Muscle of arm (tissue), 1 donor: ENCODE measurements at regions not wholly inside any gene's neighbourhood (a gene's known extent, or its start where the extent isn't known, plus 50 kb on each side); places are given as distances from the start of the nearest gene placed in this dataset.

Experiments used
- DNase-seq: peaks from one replicate; pipeline ENCODE4 v3.0.0-alpha.2; 2013

DNA sequence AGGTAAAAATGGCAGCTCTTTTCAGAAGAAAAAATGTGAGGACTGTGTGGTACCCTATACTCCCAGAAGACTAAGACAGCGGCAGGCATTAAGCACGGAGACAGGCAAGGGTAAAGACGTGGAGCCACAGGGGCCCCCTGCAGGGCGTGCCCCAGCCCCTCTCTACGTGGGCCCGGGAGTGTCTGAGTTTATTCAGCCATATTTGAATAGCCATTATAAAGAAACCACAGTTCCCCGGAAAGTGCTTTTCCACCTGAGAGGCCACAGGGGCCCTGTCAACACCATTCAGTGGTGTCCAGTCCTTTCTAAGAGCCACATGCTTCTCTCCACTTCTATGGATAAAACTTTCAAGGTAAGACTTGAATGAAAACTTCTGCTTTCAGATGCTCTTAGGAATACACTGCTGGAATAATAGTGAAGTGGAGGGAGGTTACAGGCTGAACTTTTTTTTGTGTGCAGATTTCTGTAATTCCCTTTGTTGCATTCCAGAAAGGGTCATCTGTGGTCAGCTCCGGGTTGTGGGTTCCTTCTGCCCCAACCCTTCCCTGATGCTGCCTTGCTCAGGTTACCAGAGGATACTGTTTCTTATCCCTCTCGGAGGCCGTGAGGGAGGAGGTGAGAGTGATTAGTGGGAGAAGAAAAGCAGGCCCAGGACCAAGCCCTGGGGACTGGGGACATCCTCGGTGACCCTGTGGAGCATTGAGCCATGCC, 58.4 kb downstream of the SLC25A47 start:
- no peak for DNase-seq

GRCh38 chr14:100382106-100382455, 58.9 kb downstream of the SLC25A47 start:
- no peak for DNase-seq

GRCh38 chr14:100383727-100384158, 60.6 kb downstream of the SLC25A47 start:
- DNase-seq: peak; percentile 55

DNA sequence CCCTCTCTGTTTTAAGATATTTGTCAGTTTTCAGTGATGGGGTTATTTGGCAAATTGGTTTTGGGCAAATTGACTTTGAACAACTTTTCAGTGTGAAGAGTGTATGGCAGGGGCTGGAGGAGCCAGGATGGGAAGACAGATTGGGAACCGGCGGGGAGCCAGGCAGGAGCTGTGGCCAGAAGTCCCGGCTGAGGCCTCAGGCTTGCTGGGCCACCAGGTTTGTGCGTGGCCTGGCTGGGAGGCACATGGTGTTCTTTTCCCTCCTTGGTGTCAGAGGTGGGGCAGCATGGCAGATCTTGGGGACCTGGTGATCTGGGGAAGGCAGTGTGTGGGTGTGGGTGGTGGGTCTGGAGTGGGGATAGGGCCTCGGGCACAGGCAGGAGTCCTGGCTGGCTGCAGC, 61.1 kb downstream of the SLC25A47 start:
- DNase-seq: no peak

GRCh38 chr14:100384819-100385813, 62.0 kb downstream of the SLC25A47 start:
- DNase-seq: no peak

DNA sequence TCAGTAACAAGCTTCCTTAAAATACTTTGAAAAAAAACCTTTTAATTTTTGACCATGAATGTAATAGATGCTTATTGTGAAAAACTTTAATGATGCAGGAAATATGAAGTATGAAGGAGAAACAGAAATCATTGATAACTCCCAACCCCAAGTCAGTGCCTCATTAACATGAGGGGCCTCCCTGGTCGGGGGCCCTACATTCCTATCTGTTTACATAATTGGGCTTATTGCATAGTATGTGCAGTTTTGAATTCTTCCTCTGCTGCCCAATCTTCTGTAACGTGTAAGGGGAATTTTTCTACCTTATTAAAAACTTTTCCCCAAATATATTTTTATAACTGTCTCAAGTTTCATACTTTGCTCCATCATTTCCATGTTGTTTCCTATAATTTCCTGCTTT, 63.0 kb downstream of the SLC25A47 start:
- no peak for DNase-seq

DNA sequence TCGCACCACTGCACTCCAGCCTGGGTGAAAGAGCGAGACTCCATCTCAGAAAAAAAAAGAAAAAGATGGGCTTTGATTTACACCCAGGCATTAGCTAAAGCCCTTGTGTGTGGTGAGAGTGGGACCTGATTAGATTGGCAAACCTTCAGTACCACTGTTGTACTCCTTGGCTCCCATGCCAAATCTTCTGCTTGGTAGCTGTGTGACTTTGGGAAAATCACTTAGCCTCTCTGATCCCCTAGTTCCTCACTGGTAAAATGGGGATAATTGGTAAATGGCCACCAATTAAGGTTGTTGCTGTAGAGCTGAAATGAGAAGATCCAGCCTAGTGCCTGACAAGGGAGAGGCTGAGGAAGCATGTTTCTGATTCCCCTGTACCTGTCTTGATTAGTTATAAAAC, 63.7 kb downstream of the SLC25A47 start:
- DNase-seq: no peak

GRCh38 chr14:100387450-100387849, 64.3 kb downstream of the SLC25A47 start:
- DNase-seq: no peak

DNA sequence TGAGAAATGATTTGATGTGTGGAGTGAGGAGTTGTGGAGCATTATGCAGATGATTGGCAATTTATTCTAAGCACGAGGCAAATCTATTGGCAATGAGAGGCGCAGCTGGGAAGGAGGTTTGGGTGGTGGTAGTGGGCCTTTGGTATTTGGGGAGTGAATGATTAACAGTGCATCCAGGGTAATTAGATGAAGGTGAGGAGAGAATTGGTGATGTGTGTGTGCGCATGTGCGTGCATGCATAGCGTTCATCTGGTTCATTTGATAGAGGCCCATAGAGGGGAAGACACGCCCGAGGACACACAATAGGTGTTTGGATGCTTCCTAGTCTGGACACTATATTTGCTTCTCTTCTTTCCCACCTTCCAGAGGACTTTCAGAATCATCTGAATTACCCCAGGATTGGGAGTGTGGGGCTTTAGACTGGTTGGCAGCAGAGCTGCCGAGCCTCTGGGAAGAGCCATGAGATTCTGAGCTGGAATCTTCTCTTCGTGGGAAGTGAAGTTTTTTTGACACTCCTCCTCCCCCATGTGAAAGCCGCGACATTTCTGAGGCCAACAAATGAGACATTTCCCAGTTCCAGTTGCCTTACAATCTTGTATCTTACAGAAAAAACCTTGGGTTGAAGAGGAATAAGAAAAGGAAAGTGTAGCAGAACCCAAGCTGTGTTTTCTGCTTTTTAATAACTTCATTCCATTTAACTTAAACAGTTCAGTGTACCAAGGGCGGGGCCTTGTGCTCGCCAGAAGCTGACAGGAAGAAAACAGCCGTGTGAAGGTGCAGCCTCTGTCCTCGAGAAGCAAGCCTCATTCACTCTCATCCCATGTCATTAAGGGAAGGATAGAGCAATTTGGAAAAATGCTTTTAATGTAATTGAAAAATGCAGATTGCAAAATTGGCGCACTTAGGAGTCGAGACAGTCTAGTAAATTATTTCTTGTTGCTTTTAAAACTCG, 65.2 kb downstream of the SLC25A47 start:
- no peak for DNase-seq

DNA sequence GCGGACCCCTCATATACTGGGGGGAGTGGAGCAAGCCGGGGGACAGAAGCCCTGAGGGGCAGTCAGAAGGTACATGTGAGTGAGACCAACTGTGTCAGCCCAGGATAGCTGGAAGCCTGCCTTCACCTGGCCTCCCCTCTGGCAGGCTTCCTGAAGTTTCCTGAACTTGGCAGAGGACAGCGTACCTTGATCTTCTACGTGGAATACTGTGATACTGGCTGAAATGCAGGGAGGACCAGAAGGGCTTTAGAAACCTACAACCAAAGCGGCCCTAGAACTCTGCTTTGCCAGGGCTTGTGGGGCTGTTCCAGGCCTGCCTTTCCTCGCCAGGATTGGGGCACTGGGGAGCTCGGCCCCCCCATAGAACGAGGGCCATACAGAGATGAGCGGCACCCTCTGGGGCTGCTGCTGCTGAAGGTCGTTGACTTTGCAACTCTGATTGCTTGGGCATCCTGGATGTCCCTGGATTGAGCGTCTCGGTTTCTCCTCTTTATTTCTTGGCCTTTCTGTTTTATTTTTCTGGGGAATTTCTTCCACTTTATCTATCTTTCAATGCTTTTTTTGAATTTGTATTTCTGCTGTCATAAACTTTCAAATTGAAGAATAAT, 66.5 kb downstream of the SLC25A47 start:
- DNase-seq: no peak

GRCh38 chr14:100391173-100391572, 68.0 kb downstream of the SLC25A47 start:
- no peak for DNase-seq

DNA sequence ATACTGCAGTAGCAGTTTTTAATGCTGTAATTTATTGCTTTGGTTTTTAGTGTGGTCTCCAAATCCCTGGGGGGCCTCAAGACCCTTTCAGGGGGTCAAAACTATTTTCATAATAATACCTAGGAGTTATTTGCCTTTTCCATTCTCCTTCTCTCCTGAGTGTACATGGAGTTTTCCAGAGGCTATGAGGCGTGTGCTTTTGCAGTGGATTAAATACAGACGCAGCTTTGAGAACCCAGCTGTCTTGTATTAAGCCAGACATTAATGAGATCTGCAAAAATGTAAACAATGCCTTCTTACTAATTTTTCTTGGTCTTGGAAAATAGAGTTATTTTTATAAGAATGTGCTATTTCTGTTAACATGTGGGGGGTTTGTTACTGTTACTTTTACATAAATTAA, 68.6 kb downstream of the SLC25A47 start:
- no peak for DNase-seq

DNA sequence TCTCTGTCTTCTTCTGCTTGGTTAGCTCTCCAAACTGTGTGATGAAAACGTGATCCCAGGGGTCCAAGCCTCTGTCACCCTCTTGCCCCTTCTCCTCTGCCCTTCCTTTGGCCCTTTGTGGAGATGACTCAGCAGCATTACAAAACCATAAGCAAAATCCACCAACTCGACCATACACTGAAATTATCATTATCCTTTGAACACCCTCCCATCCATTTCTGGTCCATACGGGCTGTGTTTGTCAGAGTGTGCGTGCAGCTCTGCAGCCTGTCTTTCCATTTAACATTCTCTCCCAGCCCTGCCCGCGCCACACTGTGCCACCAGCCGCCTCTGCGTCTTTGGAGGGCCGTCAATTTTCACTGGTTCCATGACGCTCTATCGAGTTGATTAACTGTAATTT, 69.2 kb downstream of the SLC25A47 start:
- DNase-seq: no peak

DNA sequence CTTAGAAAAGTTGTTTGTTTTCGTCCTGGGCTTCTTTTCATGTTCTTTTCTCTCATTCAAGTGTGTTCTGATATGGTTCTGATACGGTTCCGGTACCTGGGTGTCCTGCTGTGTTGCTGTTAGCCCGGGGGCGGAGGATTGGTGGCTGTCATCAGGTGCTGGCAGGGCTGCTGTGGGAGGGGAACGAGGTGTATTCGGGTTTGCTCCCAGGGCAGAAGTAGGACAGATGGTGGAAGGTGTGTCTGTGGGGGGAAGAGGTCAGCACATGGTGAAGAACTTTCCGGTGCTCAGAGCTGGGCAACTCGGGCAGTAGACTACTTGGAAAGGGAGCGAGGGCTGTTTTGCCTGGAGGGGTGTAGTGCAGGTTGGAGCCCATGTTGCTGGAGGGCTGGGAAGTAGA, 70.2 kb downstream of the SLC25A47 start:
- DNase-seq: no peak

DNA sequence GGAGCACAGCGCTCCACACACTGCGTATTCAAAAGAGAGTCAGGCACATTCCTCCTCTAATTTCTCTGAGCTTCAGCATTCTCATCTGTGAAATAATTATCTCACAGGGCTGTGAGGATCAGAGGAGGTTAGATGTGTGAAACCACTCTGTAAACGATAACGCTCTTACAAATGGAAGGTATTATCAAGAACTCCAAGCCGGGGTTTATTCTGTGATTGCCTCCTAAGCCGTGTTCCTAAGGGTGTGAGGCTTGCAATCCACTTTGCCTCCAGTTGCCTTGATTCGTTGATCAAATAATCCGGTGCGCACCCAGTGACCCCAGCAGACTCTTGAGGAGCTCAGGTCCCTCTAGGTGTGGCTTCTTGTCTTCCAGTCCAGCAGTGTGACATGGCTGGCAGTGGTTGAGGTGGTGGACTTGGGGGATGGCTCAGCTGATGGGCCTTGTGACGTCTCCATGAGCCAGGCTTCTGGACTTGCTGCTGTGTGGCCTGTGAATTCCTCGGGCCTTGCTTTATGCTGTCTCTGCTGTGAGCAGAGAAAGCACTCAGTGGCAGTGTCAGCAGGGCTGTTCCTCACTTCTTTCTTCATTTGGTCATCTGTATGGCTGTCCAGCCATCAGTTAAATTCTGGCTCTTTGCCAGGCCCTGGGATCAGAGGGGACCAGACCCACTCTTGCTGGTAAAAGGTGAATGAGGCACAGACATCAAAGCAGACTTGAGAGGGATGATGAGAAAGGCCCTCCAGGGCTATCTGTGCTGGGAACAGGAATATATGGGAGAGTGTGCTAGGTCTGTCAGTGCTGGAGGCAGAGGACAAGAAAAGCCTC, 71.0 kb downstream of the SLC25A47 start:
- no peak for DNase-seq

GRCh38 chr14:100394886-100395672, 71.9 kb downstream of the SLC25A47 start:
- DNase-seq: no peak

DNA sequence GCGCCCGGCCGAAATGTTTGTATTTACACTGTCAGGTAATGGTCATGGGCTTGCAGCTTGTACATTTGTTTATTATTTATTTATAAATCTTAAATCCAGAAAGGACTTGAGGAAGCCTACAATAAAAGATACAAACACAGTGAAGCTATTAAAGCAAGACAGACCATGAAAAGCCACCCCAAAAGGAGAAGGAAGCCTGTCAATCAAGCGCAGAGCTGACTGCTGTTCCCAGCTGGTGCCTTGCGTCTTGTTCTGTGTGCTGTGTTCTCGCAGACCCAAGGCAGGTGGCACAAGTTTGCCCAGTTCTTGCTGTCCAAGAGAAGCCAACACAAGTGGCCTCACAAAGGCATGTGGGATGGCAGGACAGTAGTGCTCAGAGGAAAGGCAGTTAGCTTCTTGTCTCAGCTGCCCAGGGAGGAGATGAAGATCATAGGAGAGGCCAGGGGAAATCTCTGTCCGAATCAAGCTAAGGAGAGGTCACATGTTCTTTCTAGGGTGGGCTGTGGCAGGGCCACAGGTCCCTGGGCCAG, 73.2 kb downstream of the SLC25A47 start:
- DNase-seq: no peak

- DNase-seq: no peak
Observed at GRCh38 chr14:100397005-100397404, 73.9 kb downstream of the SLC25A47 start.

DNA sequence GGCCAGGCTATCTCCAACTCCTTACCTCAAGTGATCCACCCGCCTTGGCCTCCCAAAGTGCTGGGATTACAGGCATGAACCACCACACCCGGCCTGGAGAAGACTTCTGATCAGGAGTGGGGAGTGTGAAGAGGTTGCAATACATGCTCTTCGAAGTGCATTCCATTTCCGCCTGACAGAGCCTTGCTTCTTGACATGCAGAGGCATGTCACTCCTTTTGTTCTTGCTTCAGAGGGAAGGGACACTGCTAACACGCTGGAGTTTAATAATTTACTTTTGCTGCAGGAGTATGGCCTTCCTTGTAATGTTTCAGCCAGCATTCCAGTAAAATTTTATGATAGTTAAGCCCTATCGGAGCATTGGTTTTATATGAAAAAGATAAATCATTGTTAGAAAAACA, 74.9 kb downstream of the SLC25A47 start:
- no peak for DNase-seq
